Osteocyte (in vitro differentiated cells): ENCODE measurements at regions not wholly inside any gene's neighbourhood (a gene's known extent, or its start where the extent isn't known, plus 50 kb on each side); places are given as distances from the start of the nearest gene placed in this dataset.

ENCODE experiments used
- DNase-seq: peaks from one replicate; pipeline ENCODE4 v3.0.0; 2021; ENCODE audit warnings: mixed read lengths; ENCODE audit not compliant: unreplicated experiment; ENCODE audit errors: extremely low spot score
- H3K27ac Mint-ChIP-seq: one replicate; pipeline ENCODE4 v1.8.0; 2021; ENCODE audit warnings: mild to moderate bottlenecking, mixed read lengths; ENCODE audit not compliant: unreplicated experiment
- H3K27me3 Mint-ChIP-seq: one replicate; pipeline ENCODE4 v1.8.0; 2021; ENCODE audit warnings: mixed read lengths; ENCODE audit not compliant: unreplicated experiment
- H3K36me3 Mint-ChIP-seq: one replicate; pipeline ENCODE4 v1.8.0; 2021; ENCODE audit warnings: mixed read lengths; ENCODE audit not compliant: unreplicated experiment
- H3K4me1 Mint-ChIP-seq: one replicate; pipeline ENCODE4 v1.8.0; 2021; ENCODE audit warnings: mixed read lengths; ENCODE audit not compliant: unreplicated experiment
- H3K4me3 Mint-ChIP-seq: one replicate; pipeline ENCODE4 v1.8.0; 2021; ENCODE audit warnings: mild to moderate bottlenecking, moderate library complexity, mixed read lengths; ENCODE audit not compliant: unreplicated experiment
- H3K9me3 Mint-ChIP-seq: one replicate; pipeline ENCODE4 v1.8.0; 2021; ENCODE audit warnings: mixed read lengths; ENCODE audit not compliant: unreplicated experiment
- TF ChIP-seq, protein P1 (sequence below): fragments of 200-600 bp; sonication (generic); IDR thresholded peaks from 2 replicates; pipeline ENCODE4 v1.5.0; 2021; ENCODE audit warnings: antibody characterized with exemption, mild to moderate bottlenecking, moderate library complexity

DNA sequence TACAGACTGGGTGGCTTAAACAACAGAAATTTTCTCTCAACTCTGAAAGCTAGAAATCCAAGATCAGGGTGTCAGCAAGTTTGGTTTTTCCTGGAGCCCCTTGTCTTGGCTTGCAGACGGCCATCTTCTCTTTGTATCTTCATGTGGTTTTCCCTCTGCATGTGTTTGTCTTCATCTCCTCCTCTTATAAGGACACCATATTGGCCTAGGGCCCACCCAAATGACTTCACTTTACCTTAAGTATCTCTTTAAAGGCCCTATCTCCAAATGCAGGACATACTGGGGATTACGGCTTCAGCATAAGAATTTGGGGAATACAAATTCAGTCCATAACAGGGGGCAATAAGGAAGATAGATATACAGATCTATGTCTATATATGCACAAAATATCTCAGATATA, 187.9 kb downstream of the MTCL1 start:
- DNase-seq, result no peak
- peaks cover 27% of the 10 kb centered on the region for H3K4me1 Mint-ChIP-seq

DNA sequence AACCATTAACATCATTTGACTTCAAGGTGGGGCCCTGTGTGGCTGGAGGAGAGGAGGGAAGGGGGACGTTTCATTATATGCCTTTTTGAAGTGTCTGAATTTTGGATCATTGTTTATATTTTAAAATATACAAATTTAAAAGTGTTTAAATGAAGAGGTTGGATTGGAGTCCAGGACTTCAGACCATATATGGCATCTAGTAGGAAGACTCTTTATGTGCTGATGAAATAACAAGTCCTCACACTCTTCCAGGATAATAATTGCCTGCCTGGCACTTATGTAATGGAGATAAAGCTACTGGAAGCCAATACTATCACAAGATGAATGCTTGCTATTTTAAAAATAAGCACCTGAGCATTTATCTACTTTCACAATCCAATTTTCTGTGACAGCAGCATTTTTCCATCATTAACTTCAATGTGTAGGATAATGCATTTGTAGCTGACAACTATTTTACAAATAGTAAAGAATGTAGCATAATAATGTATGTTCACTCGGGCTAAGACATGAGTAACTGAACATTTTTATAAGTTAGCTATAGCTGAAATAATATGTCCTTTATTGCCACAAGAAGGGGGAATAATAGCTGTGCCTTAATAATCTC, 188.4 kb downstream of the MTCL1 start:
- TF ChIP-seq, protein P1, sequence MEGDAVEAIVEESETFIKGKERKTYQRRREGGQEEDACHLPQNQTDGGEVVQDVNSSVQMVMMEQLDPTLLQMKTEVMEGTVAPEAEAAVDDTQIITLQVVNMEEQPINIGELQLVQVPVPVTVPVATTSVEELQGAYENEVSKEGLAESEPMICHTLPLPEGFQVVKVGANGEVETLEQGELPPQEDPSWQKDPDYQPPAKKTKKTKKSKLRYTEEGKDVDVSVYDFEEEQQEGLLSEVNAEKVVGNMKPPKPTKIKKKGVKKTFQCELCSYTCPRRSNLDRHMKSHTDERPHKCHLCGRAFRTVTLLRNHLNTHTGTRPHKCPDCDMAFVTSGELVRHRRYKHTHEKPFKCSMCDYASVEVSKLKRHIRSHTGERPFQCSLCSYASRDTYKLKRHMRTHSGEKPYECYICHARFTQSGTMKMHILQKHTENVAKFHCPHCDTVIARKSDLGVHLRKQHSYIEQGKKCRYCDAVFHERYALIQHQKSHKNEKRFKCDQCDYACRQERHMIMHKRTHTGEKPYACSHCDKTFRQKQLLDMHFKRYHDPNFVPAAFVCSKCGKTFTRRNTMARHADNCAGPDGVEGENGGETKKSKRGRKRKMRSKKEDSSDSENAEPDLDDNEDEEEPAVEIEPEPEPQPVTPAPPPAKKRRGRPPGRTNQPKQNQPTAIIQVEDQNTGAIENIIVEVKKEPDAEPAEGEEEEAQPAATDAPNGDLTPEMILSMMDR, result no peak
- peaks cover 5% of the 10 kb centered on the region for H3K9me3 Mint-ChIP-seq
- no peak for DNase-seq
- H3K27me3 Mint-ChIP-seq, result no peaks in the 10 kb centered on the region
- no peak overlapping the region for H3K27ac Mint-ChIP-seq
- H3K36me3 Mint-ChIP-seq, result no peaks in the 10 kb centered on the region
- H3K4me1 Mint-ChIP-seq, result peaks cover 27% of the 10 kb centered on the region
- no peak overlapping the region for H3K4me3 Mint-ChIP-seq

More for the DNA sequence above, 187.9 kb downstream of the MTCL1 start:
- no peak overlapping the region for H3K27ac Mint-ChIP-seq
- TF ChIP-seq, protein P1, result no peak
- no peak overlapping the region for H3K4me3 Mint-ChIP-seq
- no peaks in the 10 kb centered on the region for H3K36me3 Mint-ChIP-seq
- peaks cover 10% of the 10 kb centered on the region for H3K9me3 Mint-ChIP-seq
- no peaks in the 10 kb centered on the region for H3K27me3 Mint-ChIP-seq

DNA sequence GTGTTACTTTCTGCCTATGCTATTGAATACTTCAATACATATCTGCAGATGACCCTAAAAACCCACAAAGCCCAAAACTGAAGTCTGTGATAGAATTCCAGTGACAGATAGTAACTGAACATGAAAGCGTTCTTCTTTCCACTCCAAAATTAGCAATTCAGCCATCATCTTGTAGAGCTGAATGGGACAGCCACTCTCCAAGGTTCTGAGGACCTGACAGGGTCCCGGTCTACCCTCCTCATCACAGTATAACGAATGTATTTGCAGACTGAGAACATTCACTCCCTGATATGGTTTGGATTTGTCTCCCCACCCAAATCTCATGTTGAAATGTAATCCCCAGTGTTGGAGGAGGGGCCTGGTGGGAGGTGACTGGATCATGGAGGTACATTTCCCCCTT, 189.5 kb downstream of the MTCL1 start:
- no peak overlapping the region for H3K4me3 Mint-ChIP-seq
- H3K27ac Mint-ChIP-seq, result no peak overlapping the region
- no peak for DNase-seq
- H3K36me3 Mint-ChIP-seq, result no peaks in the 10 kb centered on the region
- TF ChIP-seq, protein P1, result no peak
- peaks cover 4% of the 10 kb centered on the region for H3K9me3 Mint-ChIP-seq
- H3K4me1 Mint-ChIP-seq, result peaks cover 33% of the 10 kb centered on the region
- no peaks in the 10 kb centered on the region for H3K27me3 Mint-ChIP-seq

DNA sequence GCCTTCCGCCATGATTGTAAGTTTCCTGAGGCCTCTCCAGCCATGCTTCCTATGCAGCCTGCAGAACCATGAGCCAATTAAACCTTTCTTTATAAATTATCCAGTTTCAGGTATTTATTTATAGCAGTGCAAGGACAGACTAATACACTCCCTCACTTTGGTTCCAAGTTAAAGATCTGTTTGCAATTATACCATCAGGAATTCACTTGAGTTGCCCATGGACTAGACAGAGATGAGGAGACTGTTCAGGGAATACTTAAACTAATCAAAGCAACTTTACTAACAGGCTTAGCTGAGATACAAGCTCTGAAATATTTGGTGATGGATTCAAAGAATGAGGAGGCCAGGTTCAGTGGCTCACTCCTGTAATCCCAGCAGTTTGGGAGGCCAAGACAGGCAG, 190.0 kb downstream of the MTCL1 start:
- Mint-ChIP-seq H3K4me1 (peaks cover 37% of the 10 kb centered on the region), H3K27ac (no peak overlapping the region), H3K27me3 (no peaks in the 10 kb centered on the region), H3K9me3 (peaks cover 4% of the 10 kb centered on the region), H3K4me3 (no peak overlapping the region), H3K36me3 (no peaks in the 10 kb centered on the region)
- TF ChIP-seq, protein P1, result no peak
- peak; percentile 36 for DNase-seq

DNA sequence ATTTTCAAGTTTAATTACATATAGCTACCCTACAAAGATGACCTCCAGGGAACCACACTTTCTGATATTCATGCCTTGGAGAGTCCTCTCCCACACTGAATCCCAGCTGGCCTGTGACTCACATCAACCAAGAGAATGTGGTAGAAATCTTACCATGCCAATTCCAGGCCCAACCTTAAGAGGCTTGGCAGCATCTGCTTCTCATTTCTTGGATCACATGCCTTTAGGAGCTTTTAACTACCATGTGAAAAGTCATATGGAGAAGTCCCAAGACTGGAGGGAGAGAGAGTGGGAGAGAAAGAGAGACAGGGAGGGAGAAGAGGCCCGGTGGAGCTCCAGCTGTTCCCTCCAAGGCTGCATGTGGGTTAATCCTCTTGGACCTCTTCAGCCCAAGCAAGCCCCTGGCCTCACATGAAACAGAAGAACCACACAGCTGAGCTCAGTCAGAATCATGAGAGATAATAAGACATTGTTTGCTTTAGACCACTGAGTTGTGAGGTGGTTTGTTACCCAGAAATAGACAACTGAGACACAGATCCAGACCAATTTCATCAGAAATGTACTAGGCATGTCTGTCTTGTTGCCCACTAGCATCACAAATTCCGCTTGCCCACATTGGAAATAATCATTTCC, 190.7 kb downstream of the MTCL1 start:
- Mint-ChIP-seq H3K4me1 (peaks cover 37% of the 10 kb centered on the region), H3K36me3 (no peaks in the 10 kb centered on the region), H3K27ac (peak overlapping the region; percentile 67), H3K27me3 (no peaks in the 10 kb centered on the region), H3K4me3 (no peak overlapping the region), H3K9me3 (peaks cover 4% of the 10 kb centered on the region)
- TF ChIP-seq, protein P1, result no peak
- DNase-seq, result peak; percentile 51
